ENCODE measurements at regions not wholly inside any gene's neighbourhood (a gene's known extent, or its start where the extent isn't known, plus 50 kb on each side); places are given as distances from the start of the nearest gene placed in this dataset.
"Not testable (repeated sequence)": the region's sequence is repeated elsewhere in the genome, so short reads cannot be mapped to it uniquely, and the experiment has no call there.

GRCh38 chr5:72688916-72689315 lies 127.5 kb upstream of the TNPO1 start:
- no peaks in the 10 kb centered on the region for H3K36me3 ChIP-seq
- no peak overlapping the region for H3K4me3 ChIP-seq (replicated peaks in 1 of 3)
- no peaks in the 10 kb centered on the region for H3K27me3 ChIP-seq
- intact Hi-C loops (cut with DNase I): no loop called here
- H3K9me3 ChIP-seq: no peaks in the 10 kb centered on the region
- no peaks in the 10 kb centered on the region for H3K4me1 ChIP-seq
- H3K27ac ChIP-seq: no peak overlapping the region
- TF ChIP-seq POLR2A (IDR thresholded peaks at IDR 0.05): no peak
- TF ChIP-seq, protein P1, sequence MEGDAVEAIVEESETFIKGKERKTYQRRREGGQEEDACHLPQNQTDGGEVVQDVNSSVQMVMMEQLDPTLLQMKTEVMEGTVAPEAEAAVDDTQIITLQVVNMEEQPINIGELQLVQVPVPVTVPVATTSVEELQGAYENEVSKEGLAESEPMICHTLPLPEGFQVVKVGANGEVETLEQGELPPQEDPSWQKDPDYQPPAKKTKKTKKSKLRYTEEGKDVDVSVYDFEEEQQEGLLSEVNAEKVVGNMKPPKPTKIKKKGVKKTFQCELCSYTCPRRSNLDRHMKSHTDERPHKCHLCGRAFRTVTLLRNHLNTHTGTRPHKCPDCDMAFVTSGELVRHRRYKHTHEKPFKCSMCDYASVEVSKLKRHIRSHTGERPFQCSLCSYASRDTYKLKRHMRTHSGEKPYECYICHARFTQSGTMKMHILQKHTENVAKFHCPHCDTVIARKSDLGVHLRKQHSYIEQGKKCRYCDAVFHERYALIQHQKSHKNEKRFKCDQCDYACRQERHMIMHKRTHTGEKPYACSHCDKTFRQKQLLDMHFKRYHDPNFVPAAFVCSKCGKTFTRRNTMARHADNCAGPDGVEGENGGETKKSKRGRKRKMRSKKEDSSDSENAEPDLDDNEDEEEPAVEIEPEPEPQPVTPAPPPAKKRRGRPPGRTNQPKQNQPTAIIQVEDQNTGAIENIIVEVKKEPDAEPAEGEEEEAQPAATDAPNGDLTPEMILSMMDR (IDR thresholded peaks at IDR 0.05): no peak
- no peak for DNase-seq
- WGBS, 2 donors: 90 to 95% methylated on average over 3 of the region's 3 CpGs

DNA sequence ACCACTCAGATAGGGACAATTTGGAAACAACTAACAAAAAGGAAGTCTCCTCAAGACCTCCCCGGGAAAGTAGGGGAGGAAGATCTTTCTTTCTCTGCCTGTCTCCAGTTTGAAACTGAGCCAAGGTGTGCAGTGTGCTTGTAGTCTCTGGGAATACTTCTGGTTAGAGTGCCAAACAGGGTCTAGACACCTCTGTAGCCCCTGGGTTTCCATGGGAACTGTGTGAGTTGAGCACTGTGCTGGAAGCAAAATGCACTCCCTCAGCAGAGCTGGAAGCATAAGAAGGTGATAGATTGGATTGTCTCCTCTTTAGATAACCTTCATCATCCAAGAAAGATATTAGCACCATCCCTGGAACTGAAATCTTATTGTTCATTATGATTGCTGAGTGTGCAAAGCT lies 129.2 kb upstream of the TNPO1 start:
- H3K9me3 ChIP-seq: no peaks in the 10 kb centered on the region
- H3K36me3 ChIP-seq: no peaks in the 10 kb centered on the region
- H3K4me1 ChIP-seq: no peaks in the 10 kb centered on the region
- no peak overlapping the region for H3K27ac ChIP-seq
- 6 to 25% methylated on average over 1 of the region's 1 CpG for WGBS, 2 donors
- DNase-seq: no peak
- no peak overlapping the region for H3K4me3 ChIP-seq (replicated peaks in 1 of 3)
- TF ChIP-seq, protein P1 (IDR thresholded peaks at IDR 0.05): no peak
- no peak for TF ChIP-seq POLR2A (IDR thresholded peaks at IDR 0.05)
- no peaks in the 10 kb centered on the region for H3K27me3 ChIP-seq
- intact Hi-C loops (cut with DNase I): no loop called here

DNA sequence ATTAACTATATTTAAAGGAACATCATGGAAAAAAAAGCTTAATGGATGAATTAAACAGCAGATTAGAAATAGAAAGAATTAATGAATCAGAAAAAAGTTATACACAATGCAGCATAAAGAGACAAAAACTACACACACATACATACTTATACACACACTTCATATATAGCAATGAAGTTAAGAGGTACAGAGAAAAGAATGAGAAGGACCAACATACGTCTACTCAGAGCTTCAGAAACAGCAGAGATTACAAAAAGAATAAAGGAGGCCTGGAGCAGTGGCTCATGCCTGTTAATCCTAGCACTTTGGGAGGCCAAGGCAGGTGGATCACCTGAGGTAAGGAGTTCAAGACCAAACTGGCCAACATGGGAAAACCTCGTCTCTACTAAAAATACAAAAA lies 133.9 kb upstream of the TNPO1 start:
- Histone ChIP-seq H3K27me3 (no peaks in the 10 kb centered on the region), H3K27ac (no peak overlapping the region), H3K4me3 (replicated peaks in 1 of 3) (no peak overlapping the region), H3K9me3 (no peaks in the 10 kb centered on the region), H3K4me1 (no peaks in the 10 kb centered on the region), H3K36me3 (no peaks in the 10 kb centered on the region)
- intact Hi-C loops (cut with DNase I): no loop called here
- TF ChIP-seq POLR2A (IDR thresholded peaks at IDR 0.05): no peak
- TF ChIP-seq, protein P1 (IDR thresholded peaks at IDR 0.05): no peak
- WGBS, 2 donors: 90% methylated on average over 2 of the region's 2 CpGs
- DNase-seq: no peak

GRCh38 chr5:72681781-72682180 lies 134.7 kb upstream of the TNPO1 start:
- Histone ChIP-seq H3K27me3 (no peaks in the 10 kb centered on the region), H3K36me3 (no peaks in the 10 kb centered on the region), H3K4me1 (no peaks in the 10 kb centered on the region), H3K9me3 (no peaks in the 10 kb centered on the region), H3K4me3 (replicated peaks in 1 of 3) (no peak overlapping the region), H3K27ac (no peak overlapping the region)
- TF ChIP-seq POLR2A (IDR thresholded peaks at IDR 0.05): no peak
- TF ChIP-seq, protein P1 (IDR thresholded peaks at IDR 0.05): no peak
- no peak for DNase-seq
- intact Hi-C loops (cut with DNase I): no loop called here
- 88 to 89% methylated on average over 3 of the region's 3 CpGs for WGBS, 2 donors

GRCh38 chr5:72677447-72677846 lies 139.0 kb upstream of the TNPO1 start:
- TF ChIP-seq, protein P1 (IDR thresholded peaks at IDR 0.05): no peak
- no peak for TF ChIP-seq POLR2A (IDR thresholded peaks at IDR 0.05)
- Histone ChIP-seq H3K36me3 (no peaks in the 10 kb centered on the region), H3K4me3 (replicated peaks in 1 of 3) (no peak overlapping the region), H3K27ac (no peak overlapping the region), H3K27me3 (no peaks in the 10 kb centered on the region), H3K4me1 (no peaks in the 10 kb centered on the region), H3K9me3 (no peaks in the 10 kb centered on the region)
- 80 to 85% methylated on average over 1 of the region's 1 CpG for WGBS, 2 donors
- no peak for DNase-seq
- intact Hi-C loops (cut with DNase I): no loop called here

- H3K4me1 ChIP-seq; H3K4me3 ChIP-seq (replicated peaks in 1 of 3); H3K27ac ChIP-seq; DNase-seq; intact Hi-C loops (cut with DNase I); H3K9me3 ChIP-seq; H3K27me3 ChIP-seq; H3K36me3 ChIP-seq: not testable (repeated sequence)
- 93 to 94% methylated on average over 8 of the region's 8 CpGs for WGBS, 2 donors
Measured at GRCh38 chr5:72676831-72677230, 139.6 kb upstream of the TNPO1 start.

Data from thyroid gland (tissue), 4 donors.